ENCODE measurements at regions not wholly inside any gene's neighbourhood (a gene's known extent, or its start where the extent isn't known, plus 50 kb on each side); places are given as distances from the start of the nearest gene placed in this dataset.

GRCh38 chr5:143646961-143647360 lies 165.0 kb upstream of the HMHB1 start:
- Histone ChIP-seq H3K36me3 (ENCODE audit: control insufficient read depth in 2 of 2, insufficient read depth in 2 of 2, low read length in 1 of 2) (no peaks in the 10 kb centered on the region), H3K27me3 (ENCODE audit: control insufficient read depth in 1 of 2, insufficient read depth in 2 of 2, low read length in 2 of 2) (no peaks in the 10 kb centered on the region), H3K27ac (ENCODE audit: low read depth in 2 of 2, low read length in 1 of 2) (no peak overlapping the region), H3K4me1 (ENCODE audit: control insufficient read depth in 2 of 2, insufficient read depth in 2 of 2, low read length in 1 of 2) (no peaks in the 10 kb centered on the region), H3K9me3 (ENCODE audit: control insufficient read depth in 2 of 2, insufficient read depth in 1 of 2, low read depth in 1 of 2, low read length in 1 of 2) (no peaks in the 10 kb centered on the region), H3K4me3 (ENCODE audit: low read depth in 1 of 2, low read length in 2 of 2) (no peak overlapping the region)
- WGBS, 2 donors = 79 to 82% methylated on average over 14 of the region's 14 CpGs

DNA sequence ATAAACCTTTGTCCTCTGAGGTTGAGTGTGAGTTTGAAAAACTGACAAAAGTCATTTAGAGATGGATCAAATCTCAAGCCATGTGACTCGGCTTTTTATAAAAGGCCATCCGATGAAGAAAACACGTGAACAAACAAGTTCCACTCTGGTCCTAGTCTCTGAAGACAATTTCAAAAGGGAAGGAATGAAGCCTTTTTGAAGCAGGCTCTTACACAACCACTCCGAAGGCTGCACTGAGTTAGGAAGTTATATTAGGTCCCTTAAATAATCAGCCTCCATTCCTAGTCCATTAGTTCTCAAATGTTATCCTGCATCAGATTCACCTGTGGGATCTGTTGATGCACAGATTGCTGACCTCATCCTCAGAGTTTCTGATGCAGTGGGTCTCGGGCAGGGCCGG lies 166.6 kb upstream of the HMHB1 start:
- H3K9me3 ChIP-seq (ENCODE audit: control insufficient read depth in 2 of 2, insufficient read depth in 1 of 2, low read depth in 1 of 2, low read length in 1 of 2) = no peaks in the 10 kb centered on the region
- no peaks in the 10 kb centered on the region for H3K36me3 ChIP-seq (ENCODE audit: control insufficient read depth in 2 of 2, insufficient read depth in 2 of 2, low read length in 1 of 2)
- H3K27ac ChIP-seq (ENCODE audit: low read depth in 2 of 2, low read length in 1 of 2) = no peak overlapping the region
- WGBS, 2 donors = 96 to 97% methylated on average over 6 of the region's 6 CpGs
- no peaks in the 10 kb centered on the region for H3K4me1 ChIP-seq (ENCODE audit: control insufficient read depth in 2 of 2, insufficient read depth in 2 of 2, low read length in 1 of 2)
- H3K27me3 ChIP-seq (ENCODE audit: control insufficient read depth in 1 of 2, insufficient read depth in 2 of 2, low read length in 2 of 2) = no peaks in the 10 kb centered on the region
- H3K4me3 ChIP-seq (ENCODE audit: low read depth in 1 of 2, low read length in 2 of 2) = no peak overlapping the region

GRCh38 chr5:143644727-143645126 lies 167.2 kb upstream of the HMHB1 start:
- no peaks in the 10 kb centered on the region for H3K9me3 ChIP-seq (ENCODE audit: control insufficient read depth in 2 of 2, insufficient read depth in 1 of 2, low read depth in 1 of 2, low read length in 1 of 2)
- no peaks in the 10 kb centered on the region for H3K27me3 ChIP-seq (ENCODE audit: control insufficient read depth in 1 of 2, insufficient read depth in 2 of 2, low read length in 2 of 2)
- H3K4me1 ChIP-seq (ENCODE audit: control insufficient read depth in 2 of 2, insufficient read depth in 2 of 2, low read length in 1 of 2) = no peaks in the 10 kb centered on the region
- H3K27ac ChIP-seq (ENCODE audit: low read depth in 2 of 2, low read length in 1 of 2) = no peak overlapping the region
- H3K4me3 ChIP-seq (ENCODE audit: low read depth in 1 of 2, low read length in 2 of 2) = no peak overlapping the region
- 57 to 75% methylated on average over 3 of the region's 3 CpGs for WGBS, 2 donors
- no peaks in the 10 kb centered on the region for H3K36me3 ChIP-seq (ENCODE audit: control insufficient read depth in 2 of 2, insufficient read depth in 2 of 2, low read length in 1 of 2)

- H3K27me3 ChIP-seq (ENCODE audit: control insufficient read depth in 1 of 2, insufficient read depth in 2 of 2, low read length in 2 of 2) = no peaks in the 10 kb centered on the region
- H3K4me3 ChIP-seq (ENCODE audit: low read depth in 1 of 2, low read length in 2 of 2) = no peak overlapping the region
- H3K4me1 ChIP-seq (ENCODE audit: control insufficient read depth in 2 of 2, insufficient read depth in 2 of 2, low read length in 1 of 2) = no peaks in the 10 kb centered on the region
- H3K27ac ChIP-seq (ENCODE audit: low read depth in 2 of 2, low read length in 1 of 2) = no peak overlapping the region
- no peaks in the 10 kb centered on the region for H3K36me3 ChIP-seq (ENCODE audit: control insufficient read depth in 2 of 2, insufficient read depth in 2 of 2, low read length in 1 of 2)
- H3K9me3 ChIP-seq (ENCODE audit: control insufficient read depth in 2 of 2, insufficient read depth in 1 of 2, low read depth in 1 of 2, low read length in 1 of 2) = no peaks in the 10 kb centered on the region
Measured at GRCh38 chr5:143642791-143643190, 169.2 kb upstream of the HMHB1 start.

- Histone ChIP-seq H3K36me3 (ENCODE audit: control insufficient read depth in 2 of 2, insufficient read depth in 2 of 2, low read length in 1 of 2) (no peaks in the 10 kb centered on the region), H3K4me1 (ENCODE audit: control insufficient read depth in 2 of 2, insufficient read depth in 2 of 2, low read length in 1 of 2) (no peaks in the 10 kb centered on the region), H3K9me3 (ENCODE audit: control insufficient read depth in 2 of 2, insufficient read depth in 1 of 2, low read depth in 1 of 2, low read length in 1 of 2) (no peaks in the 10 kb centered on the region), H3K27me3 (ENCODE audit: control insufficient read depth in 1 of 2, insufficient read depth in 2 of 2, low read length in 2 of 2) (no peaks in the 10 kb centered on the region), H3K27ac (ENCODE audit: low read depth in 2 of 2, low read length in 1 of 2) (no peak overlapping the region), H3K4me3 (ENCODE audit: low read depth in 1 of 2, low read length in 2 of 2) (no peak overlapping the region)
- 66 to 67% methylated on average over 6 of the region's 6 CpGs for WGBS, 2 donors
Measured at GRCh38 chr5:143641549-143642355, 170.2 kb upstream of the HMHB1 start.

DNA sequence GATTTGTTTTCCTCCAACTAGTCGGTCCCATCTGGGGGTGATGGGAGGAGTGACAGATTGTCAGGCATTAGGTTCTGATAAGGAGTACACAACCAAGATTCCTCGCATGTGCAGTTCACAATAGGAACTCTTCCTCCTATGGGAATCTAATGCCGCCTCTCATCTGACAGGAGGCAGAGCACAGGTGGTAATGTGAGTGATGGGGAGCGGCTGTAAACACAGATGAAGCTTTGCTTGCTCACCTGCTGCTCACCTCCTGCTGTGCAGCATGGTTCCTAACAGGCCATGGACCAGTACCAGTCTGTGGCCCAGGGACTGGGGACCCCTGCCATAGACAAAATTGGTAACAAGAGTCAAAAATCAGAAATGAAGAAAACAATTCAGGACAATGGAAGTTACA lies 173.3 kb upstream of the HMHB1 start:
- WGBS, 2 donors = 83 to 94% methylated on average over 4 of the region's 4 CpGs
- no peak overlapping the region for H3K4me3 ChIP-seq (ENCODE audit: low read depth in 1 of 2, low read length in 2 of 2)

DNA sequence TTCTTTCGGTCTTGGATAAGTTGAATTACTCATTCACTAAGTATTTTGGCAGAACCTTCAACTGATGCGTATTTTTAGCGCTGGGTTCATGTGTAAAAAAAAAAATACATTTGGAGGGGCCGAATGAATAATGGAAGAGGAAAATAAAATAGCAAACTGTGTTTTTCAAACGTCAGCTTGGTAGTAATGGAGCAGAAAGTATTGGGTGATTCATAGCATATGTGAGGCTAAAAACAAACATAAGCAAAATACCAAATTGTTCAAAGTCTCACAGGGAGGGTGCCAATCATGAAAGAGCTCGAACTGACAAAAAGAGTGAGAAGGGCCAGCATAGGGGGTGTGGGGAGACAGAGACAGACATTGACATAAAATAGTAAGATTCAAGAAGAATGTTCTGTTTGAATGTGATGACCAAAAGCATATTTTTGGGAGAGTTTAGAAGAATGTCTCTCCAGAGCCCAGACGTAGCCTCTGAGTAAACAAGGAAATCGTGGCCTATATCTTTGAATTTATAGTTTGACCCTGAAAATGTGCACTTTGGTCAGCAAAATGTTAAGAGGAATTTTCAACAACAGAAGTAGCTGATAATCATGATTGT lies 174.9 kb upstream of the HMHB1 start:
- no peaks in the 10 kb centered on the region for H3K9me3 ChIP-seq (ENCODE audit: control insufficient read depth in 2 of 2, insufficient read depth in 1 of 2, low read depth in 1 of 2, low read length in 1 of 2)
- no peak overlapping the region for H3K4me3 ChIP-seq (ENCODE audit: low read depth in 1 of 2, low read length in 2 of 2)
- 59 to 60% methylated on average over 8 of the region's 8 CpGs for WGBS, 2 donors
- H3K4me1 ChIP-seq (ENCODE audit: control insufficient read depth in 2 of 2, insufficient read depth in 2 of 2, low read length in 1 of 2) = no peaks in the 10 kb centered on the region
- no peaks in the 10 kb centered on the region for H3K36me3 ChIP-seq (ENCODE audit: control insufficient read depth in 2 of 2, insufficient read depth in 2 of 2, low read length in 1 of 2)
- no peak overlapping the region for H3K27ac ChIP-seq (ENCODE audit: low read depth in 2 of 2, low read length in 1 of 2)
- no peaks in the 10 kb centered on the region for H3K27me3 ChIP-seq (ENCODE audit: control insufficient read depth in 1 of 2, insufficient read depth in 2 of 2, low read length in 2 of 2)

More for the DNA sequence above, 173.3 kb upstream of the HMHB1 start:
- Histone ChIP-seq H3K9me3 (ENCODE audit: control insufficient read depth in 2 of 2, insufficient read depth in 1 of 2, low read depth in 1 of 2, low read length in 1 of 2) (no peaks in the 10 kb centered on the region), H3K27ac (ENCODE audit: low read depth in 2 of 2, low read length in 1 of 2) (no peak overlapping the region), H3K36me3 (ENCODE audit: control insufficient read depth in 2 of 2, insufficient read depth in 2 of 2, low read length in 1 of 2) (no peaks in the 10 kb centered on the region), H3K4me1 (ENCODE audit: control insufficient read depth in 2 of 2, insufficient read depth in 2 of 2, low read length in 1 of 2) (no peaks in the 10 kb centered on the region), H3K27me3 (ENCODE audit: control insufficient read depth in 1 of 2, insufficient read depth in 2 of 2, low read length in 2 of 2) (no peaks in the 10 kb centered on the region)

DNA sequence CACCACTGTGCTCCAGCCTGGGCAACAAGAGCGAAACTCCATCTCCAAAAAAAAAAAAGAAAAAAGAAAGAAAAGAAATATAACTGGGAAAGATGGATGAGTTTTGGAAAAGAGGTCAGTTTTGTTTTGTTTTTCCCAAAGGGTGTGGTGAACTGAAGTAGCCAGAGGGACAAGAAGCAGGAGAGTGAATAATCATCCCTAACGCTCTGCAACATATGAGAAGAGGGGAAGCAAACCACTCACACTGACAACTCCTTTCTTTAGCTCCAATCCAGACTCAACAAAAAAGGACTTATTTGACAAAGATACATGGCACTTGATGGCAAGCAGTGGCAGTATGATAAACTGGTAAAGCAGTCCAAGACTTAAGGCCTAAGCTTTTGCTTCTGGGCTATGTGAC lies 176.1 kb upstream of the HMHB1 start:
- H3K4me3 ChIP-seq (ENCODE audit: low read depth in 1 of 2, low read length in 2 of 2) = no peak overlapping the region
- no peaks in the 10 kb centered on the region for H3K27me3 ChIP-seq (ENCODE audit: control insufficient read depth in 1 of 2, insufficient read depth in 2 of 2, low read length in 2 of 2)
- no peaks in the 10 kb centered on the region for H3K9me3 ChIP-seq (ENCODE audit: control insufficient read depth in 2 of 2, insufficient read depth in 1 of 2, low read depth in 1 of 2, low read length in 1 of 2)
- no peaks in the 10 kb centered on the region for H3K4me1 ChIP-seq (ENCODE audit: control insufficient read depth in 2 of 2, insufficient read depth in 2 of 2, low read length in 1 of 2)
- 62 to 82% methylated on average over 2 of the region's 2 CpGs for WGBS, 2 donors
- H3K36me3 ChIP-seq (ENCODE audit: control insufficient read depth in 2 of 2, insufficient read depth in 2 of 2, low read length in 1 of 2) = no peaks in the 10 kb centered on the region
- H3K27ac ChIP-seq (ENCODE audit: low read depth in 2 of 2, low read length in 1 of 2) = no peak overlapping the region

GRCh38 chr5:143635146-143635752 lies 176.7 kb upstream of the HMHB1 start:
- Histone ChIP-seq H3K4me1 (ENCODE audit: control insufficient read depth in 2 of 2, insufficient read depth in 2 of 2, low read length in 1 of 2) (no peaks in the 10 kb centered on the region), H3K27ac (ENCODE audit: low read depth in 2 of 2, low read length in 1 of 2) (peak overlapping the region; percentile 1 to 38), H3K36me3 (ENCODE audit: control insufficient read depth in 2 of 2, insufficient read depth in 2 of 2, low read length in 1 of 2) (no peaks in the 10 kb centered on the region), H3K27me3 (ENCODE audit: control insufficient read depth in 1 of 2, insufficient read depth in 2 of 2, low read length in 2 of 2) (no peaks in the 10 kb centered on the region), H3K4me3 (ENCODE audit: low read depth in 1 of 2, low read length in 2 of 2) (no peak overlapping the region), H3K9me3 (ENCODE audit: control insufficient read depth in 2 of 2, insufficient read depth in 1 of 2, low read depth in 1 of 2, low read length in 1 of 2) (no peaks in the 10 kb centered on the region)
- 78 to 79% methylated on average over 6 of the region's 6 CpGs for WGBS, 2 donors

DNA sequence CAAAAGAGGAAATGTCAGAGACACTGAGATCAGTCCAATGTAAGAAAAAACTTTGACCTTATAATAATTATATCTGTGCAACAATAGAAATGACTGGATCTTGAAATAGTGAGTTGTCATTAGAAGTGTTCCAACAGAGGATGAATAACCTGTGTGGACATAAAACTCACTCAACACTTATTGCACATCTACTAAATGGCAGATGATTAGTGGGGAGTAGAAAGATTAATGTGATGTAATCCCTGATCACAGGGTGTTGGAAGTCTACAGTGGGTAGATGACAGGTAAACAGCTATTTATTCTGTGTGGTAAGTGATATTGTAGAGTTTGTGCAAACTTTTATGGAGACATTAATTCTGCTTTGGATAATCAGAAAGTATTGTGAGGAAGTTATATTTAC lies 177.3 kb upstream of the HMHB1 start:
- Histone ChIP-seq H3K36me3 (ENCODE audit: control insufficient read depth in 2 of 2, insufficient read depth in 2 of 2, low read length in 1 of 2) (no peaks in the 10 kb centered on the region), H3K27ac (ENCODE audit: low read depth in 2 of 2, low read length in 1 of 2) (no peak overlapping the region), H3K9me3 (ENCODE audit: control insufficient read depth in 2 of 2, insufficient read depth in 1 of 2, low read depth in 1 of 2, low read length in 1 of 2) (no peaks in the 10 kb centered on the region), H3K27me3 (ENCODE audit: control insufficient read depth in 1 of 2, insufficient read depth in 2 of 2, low read length in 2 of 2) (no peaks in the 10 kb centered on the region), H3K4me1 (ENCODE audit: control insufficient read depth in 2 of 2, insufficient read depth in 2 of 2, low read length in 1 of 2) (no peaks in the 10 kb centered on the region), H3K4me3 (ENCODE audit: low read depth in 1 of 2, low read length in 2 of 2) (no peak overlapping the region)

All from esophagus (tissue), 2 donors.